ENCODE measurements at regions not wholly inside any gene's neighbourhood (a gene's known extent, or its start where the extent isn't known, plus 50 kb on each side); places are given as distances from the start of the nearest gene placed in this dataset.

DNA sequence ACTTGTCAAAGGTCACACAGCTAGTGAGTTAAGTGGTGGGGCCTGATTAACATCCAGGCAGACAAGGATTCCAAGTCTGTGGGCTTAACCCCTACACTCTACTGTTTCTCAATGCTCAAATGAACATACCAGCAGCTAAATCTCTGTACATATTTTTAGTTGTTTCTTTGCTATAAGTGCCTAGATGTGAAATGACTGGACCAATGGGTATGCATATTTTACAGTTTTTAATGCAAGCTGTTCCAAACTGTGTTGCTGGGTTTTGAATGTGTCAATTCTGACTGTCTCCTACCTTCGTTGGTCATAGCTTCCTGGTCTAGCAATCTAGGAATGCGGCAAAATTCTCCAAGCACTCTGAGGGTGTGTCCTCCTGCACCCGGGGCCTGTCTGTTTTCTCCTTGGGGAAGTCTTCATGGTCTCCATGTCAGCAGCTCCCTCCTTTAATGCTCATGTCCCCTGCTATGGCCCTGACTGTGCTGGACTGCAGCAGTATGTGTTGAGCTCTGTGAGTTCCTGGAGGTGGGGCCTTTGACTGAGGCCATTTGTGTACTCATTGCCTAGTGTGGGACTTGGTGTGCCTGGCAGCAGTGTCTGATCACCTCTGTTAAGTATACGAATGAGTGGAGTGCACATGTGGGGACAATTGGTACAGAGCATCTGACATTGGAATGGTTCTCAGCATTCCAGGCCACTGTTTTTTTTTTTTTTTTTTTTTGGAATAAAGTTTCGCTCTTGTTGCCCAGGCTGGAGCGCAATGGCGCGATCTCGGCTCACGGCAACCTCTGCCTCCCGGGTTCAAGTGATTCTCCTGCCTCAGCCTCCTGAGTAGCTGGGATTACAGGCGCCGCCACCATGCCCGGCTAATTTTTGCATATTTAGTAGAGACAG lies 72.9 kb upstream of the SLC2A1 start:
- TF ChIP-seq, protein P1, sequence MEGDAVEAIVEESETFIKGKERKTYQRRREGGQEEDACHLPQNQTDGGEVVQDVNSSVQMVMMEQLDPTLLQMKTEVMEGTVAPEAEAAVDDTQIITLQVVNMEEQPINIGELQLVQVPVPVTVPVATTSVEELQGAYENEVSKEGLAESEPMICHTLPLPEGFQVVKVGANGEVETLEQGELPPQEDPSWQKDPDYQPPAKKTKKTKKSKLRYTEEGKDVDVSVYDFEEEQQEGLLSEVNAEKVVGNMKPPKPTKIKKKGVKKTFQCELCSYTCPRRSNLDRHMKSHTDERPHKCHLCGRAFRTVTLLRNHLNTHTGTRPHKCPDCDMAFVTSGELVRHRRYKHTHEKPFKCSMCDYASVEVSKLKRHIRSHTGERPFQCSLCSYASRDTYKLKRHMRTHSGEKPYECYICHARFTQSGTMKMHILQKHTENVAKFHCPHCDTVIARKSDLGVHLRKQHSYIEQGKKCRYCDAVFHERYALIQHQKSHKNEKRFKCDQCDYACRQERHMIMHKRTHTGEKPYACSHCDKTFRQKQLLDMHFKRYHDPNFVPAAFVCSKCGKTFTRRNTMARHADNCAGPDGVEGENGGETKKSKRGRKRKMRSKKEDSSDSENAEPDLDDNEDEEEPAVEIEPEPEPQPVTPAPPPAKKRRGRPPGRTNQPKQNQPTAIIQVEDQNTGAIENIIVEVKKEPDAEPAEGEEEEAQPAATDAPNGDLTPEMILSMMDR (IDR thresholded peaks at IDR 0.05) = no peak
- no peak for TF ChIP-seq POLR2AphosphoS5 (IDR thresholded peaks at IDR 0.05)
- TF ChIP-seq POLR2A (IDR thresholded peaks at IDR 0.05) = no peak
- TF ChIP-seq EP300 (IDR thresholded peaks at IDR 0.05) = no peak

Data from suprapubic skin (tissue), 4 donors.